Right lobe of liver (tissue), 4 donors: ENCODE measurements at regions not wholly inside any gene's neighbourhood (a gene's known extent, or its start where the extent isn't known, plus 50 kb on each side); places are given as distances from the start of the nearest gene placed in this dataset.

ENCODE experiments used
- CTCF ChIP-seq, 4 donors: fragments of 200-600 bp in 3 of 4; fragments of 450-650 bp in 1 of 4; IDR thresholded peaks; one replicate each; pipeline versions ENCODE4 v1.5.1 to v1.8.0; 2016 to 2022; ENCODE audit warnings: antibody characterized with exemption in 4 of 4, mild to moderate bottlenecking in 2 of 4
- POLR2A ChIP-seq: fragments of 450-650 bp; IDR thresholded peaks from one replicate; pipeline ENCODE4 v1.6.1; 2017; ENCODE audit warnings: antibody characterized with exemption, mild to moderate bottlenecking
- donor health status: DM: no; HTN: no; CAD: no.
- donor health status: DM: no; HTN: no; CAD: no.
- donor health status: DM: no; HTN: yes; CAD: no.

DNA sequence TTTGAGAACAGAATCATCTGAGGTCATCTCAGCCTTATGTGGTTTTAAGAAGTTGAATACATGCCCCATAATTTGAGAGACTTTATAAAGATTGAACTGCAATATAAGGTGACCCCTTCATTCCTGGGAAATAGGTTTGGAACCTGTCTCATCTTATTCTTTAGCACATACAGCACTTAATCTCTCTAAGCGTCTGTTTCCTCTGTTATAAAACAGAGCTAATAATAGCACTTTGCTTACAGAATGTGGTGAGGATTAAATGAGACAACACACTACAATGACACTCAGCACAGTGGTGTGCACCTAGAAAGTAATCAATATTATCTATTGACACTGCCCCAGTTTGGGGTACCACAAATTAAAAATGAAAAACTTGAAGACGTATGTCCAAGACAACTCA is 102.1 kb downstream of the DUSP6 start:
- TF ChIP-seq CTCF (IDR thresholded peaks at IDR 0.05) (no peak), POLR2A (no peak)
